ENCODE measurements at regions not wholly inside any gene's neighbourhood (a gene's known extent, or its start where the extent isn't known, plus 50 kb on each side); places are given as distances from the start of the nearest gene placed in this dataset.

DNA sequence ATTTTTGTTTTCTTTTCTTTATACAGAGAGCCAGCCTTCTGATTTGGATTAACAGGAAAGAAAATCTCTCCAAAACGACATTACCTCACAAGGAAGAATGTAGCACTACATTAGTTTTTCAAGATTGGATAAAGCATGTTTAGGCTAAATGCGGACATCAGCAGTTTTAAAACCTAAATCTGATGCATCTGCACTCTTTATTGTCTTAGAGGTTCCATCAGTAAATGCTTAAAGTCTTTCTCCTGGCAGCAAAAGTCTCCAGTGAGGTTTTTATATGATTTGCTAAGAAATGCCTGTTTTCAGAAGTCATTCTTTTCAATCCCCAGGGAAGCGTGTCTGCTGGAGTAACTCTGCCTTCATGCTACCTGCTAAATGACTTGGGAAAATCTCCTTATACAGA is 912.9 kb upstream of the INTU start:
- H3K9me3 ChIP-seq (ENCODE audit: control insufficient read depth, insufficient read depth, low read depth, low read length): no peaks in the 10 kb centered on the region
- H3K36me3 ChIP-seq (ENCODE audit: control insufficient read depth, insufficient read depth, low read length): no peaks in the 10 kb centered on the region
- no peaks in the 10 kb centered on the region for H4K20me1 ChIP-seq (ENCODE audit: control insufficient read depth, extremely low read depth, insufficient read depth, low read length)
- no peak overlapping the region for H2AFZ ChIP-seq (ENCODE audit: low read length)
- no peak overlapping the region for H3K4me2 ChIP-seq (ENCODE audit: extremely low read depth, insufficient read depth, low read length)
- H3K9ac ChIP-seq (ENCODE audit: insufficient read depth, low read length): no peak overlapping the region
- DNase-seq (ENCODE audit: low read depth in 2 of 2): no peak
- H3K27me3 ChIP-seq (ENCODE audit: control insufficient read depth, insufficient read depth, low read length): no peaks in the 10 kb centered on the region
- H3K79me2 ChIP-seq (ENCODE audit: control insufficient read depth, insufficient read depth, low read length): no peaks in the 10 kb centered on the region
- H3K4me1 ChIP-seq (ENCODE audit: control insufficient read depth, extremely low read depth, insufficient read depth, low read length): no peaks in the 10 kb centered on the region
- H3K4me3 ChIP-seq (replicated peaks in 1 of 4; ENCODE audit: control extremely low read depth in 1 of 4, insufficient read depth in 1 of 4, low read depth in 3 of 4, low read length in 4 of 4): no peak overlapping the region
- H3K27ac ChIP-seq (ENCODE audit: insufficient read depth, low read length): no peak overlapping the region
- TF ChIP-seq, protein P1, sequence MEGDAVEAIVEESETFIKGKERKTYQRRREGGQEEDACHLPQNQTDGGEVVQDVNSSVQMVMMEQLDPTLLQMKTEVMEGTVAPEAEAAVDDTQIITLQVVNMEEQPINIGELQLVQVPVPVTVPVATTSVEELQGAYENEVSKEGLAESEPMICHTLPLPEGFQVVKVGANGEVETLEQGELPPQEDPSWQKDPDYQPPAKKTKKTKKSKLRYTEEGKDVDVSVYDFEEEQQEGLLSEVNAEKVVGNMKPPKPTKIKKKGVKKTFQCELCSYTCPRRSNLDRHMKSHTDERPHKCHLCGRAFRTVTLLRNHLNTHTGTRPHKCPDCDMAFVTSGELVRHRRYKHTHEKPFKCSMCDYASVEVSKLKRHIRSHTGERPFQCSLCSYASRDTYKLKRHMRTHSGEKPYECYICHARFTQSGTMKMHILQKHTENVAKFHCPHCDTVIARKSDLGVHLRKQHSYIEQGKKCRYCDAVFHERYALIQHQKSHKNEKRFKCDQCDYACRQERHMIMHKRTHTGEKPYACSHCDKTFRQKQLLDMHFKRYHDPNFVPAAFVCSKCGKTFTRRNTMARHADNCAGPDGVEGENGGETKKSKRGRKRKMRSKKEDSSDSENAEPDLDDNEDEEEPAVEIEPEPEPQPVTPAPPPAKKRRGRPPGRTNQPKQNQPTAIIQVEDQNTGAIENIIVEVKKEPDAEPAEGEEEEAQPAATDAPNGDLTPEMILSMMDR (conservative IDR thresholded peaks at IDR 0.05 in 1 of 2, IDR thresholded peaks at IDR 0.05 in 1 of 2; ENCODE audit: low read depth in 1 of 2, low read length in 2 of 2): no peak
- no peak for TF ChIP-seq EZH2 (IDR thresholded peaks at IDR 0.05; ENCODE audit: low read length, missing control alignments)

- H3K36me3 ChIP-seq (ENCODE audit: control insufficient read depth, insufficient read depth, low read length): no peaks in the 10 kb centered on the region
- H2AFZ ChIP-seq (ENCODE audit: low read length): no peak overlapping the region
- H3K4me3 ChIP-seq (replicated peaks in 1 of 4; ENCODE audit: control extremely low read depth in 1 of 4, insufficient read depth in 1 of 4, low read depth in 3 of 4, low read length in 4 of 4): no peak overlapping the region
- H3K4me1 ChIP-seq (ENCODE audit: control insufficient read depth, extremely low read depth, insufficient read depth, low read length): no peaks in the 10 kb centered on the region
- no peaks in the 10 kb centered on the region for H3K27me3 ChIP-seq (ENCODE audit: control insufficient read depth, insufficient read depth, low read length)
- no peaks in the 10 kb centered on the region for H3K9me3 ChIP-seq (ENCODE audit: control insufficient read depth, insufficient read depth, low read depth, low read length)
- no peak for DNase-seq (ENCODE audit: low read depth in 2 of 2)
- no peaks in the 10 kb centered on the region for H3K79me2 ChIP-seq (ENCODE audit: control insufficient read depth, insufficient read depth, low read length)
- no peak overlapping the region for H3K4me2 ChIP-seq (ENCODE audit: extremely low read depth, insufficient read depth, low read length)
- no peak for TF ChIP-seq EZH2 (IDR thresholded peaks at IDR 0.05; ENCODE audit: low read length, missing control alignments)
- TF ChIP-seq, protein P1 (conservative IDR thresholded peaks at IDR 0.05 in 1 of 2, IDR thresholded peaks at IDR 0.05 in 1 of 2; ENCODE audit: low read depth in 1 of 2, low read length in 2 of 2): no peak
- H3K9ac ChIP-seq (ENCODE audit: insufficient read depth, low read length): no peak overlapping the region
- H3K27ac ChIP-seq (ENCODE audit: insufficient read depth, low read length): no peak overlapping the region
- H4K20me1 ChIP-seq (ENCODE audit: control insufficient read depth, extremely low read depth, insufficient read depth, low read length): no peaks in the 10 kb centered on the region
Observed at GRCh38 chr4:126725906-126726305, 906.9 kb upstream of the INTU start.

DNA sequence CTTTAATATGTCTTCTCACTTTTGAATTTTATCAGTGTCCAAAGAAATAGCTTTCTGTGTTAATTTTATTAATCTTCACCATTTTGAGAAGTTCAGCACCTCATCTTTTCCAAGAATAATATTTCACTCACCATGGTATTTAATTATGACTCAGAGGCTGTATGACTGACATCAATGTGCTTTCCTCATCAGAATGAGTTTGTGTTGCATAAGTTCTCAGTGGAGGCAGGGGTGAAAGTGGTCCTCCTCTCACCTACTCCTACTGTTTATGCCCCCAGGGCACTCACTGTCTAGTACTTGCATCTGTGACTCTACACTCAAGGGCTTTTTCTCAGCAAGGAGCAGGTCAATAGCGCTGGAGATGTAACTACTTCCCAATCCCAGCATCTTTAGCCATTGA is 905.3 kb upstream of the INTU start:
- Histone ChIP-seq H4K20me1 (ENCODE audit: control insufficient read depth, extremely low read depth, insufficient read depth, low read length) (no peaks in the 10 kb centered on the region), H3K36me3 (ENCODE audit: control insufficient read depth, insufficient read depth, low read length) (no peaks in the 10 kb centered on the region), H2AFZ (ENCODE audit: low read length) (no peak overlapping the region), H3K9ac (ENCODE audit: insufficient read depth, low read length) (no peak overlapping the region), H3K4me2 (ENCODE audit: extremely low read depth, insufficient read depth, low read length) (no peak overlapping the region), H3K27ac (ENCODE audit: insufficient read depth, low read length) (no peak overlapping the region), H3K9me3 (ENCODE audit: control insufficient read depth, insufficient read depth, low read depth, low read length) (no peaks in the 10 kb centered on the region), H3K4me1 (ENCODE audit: control insufficient read depth, extremely low read depth, insufficient read depth, low read length) (no peaks in the 10 kb centered on the region), H3K79me2 (ENCODE audit: control insufficient read depth, insufficient read depth, low read length) (no peaks in the 10 kb centered on the region), H3K4me3 (replicated peaks in 1 of 4; ENCODE audit: control extremely low read depth in 1 of 4, insufficient read depth in 1 of 4, low read depth in 3 of 4, low read length in 4 of 4) (no peak overlapping the region), H3K27me3 (ENCODE audit: control insufficient read depth, insufficient read depth, low read length) (no peaks in the 10 kb centered on the region)
- DNase-seq (ENCODE audit: low read depth in 2 of 2): peak; percentile 28 to 70
- TF ChIP-seq, protein P1 (conservative IDR thresholded peaks at IDR 0.05 in 1 of 2, IDR thresholded peaks at IDR 0.05 in 1 of 2; ENCODE audit: low read depth in 1 of 2, low read length in 2 of 2): no peak
- TF ChIP-seq EZH2 (IDR thresholded peaks at IDR 0.05; ENCODE audit: low read length, missing control alignments): no peak

Measured in fibroblast of lung (primary cell).